22Rv1 (cell line): ENCODE measurements at regions not wholly inside any gene's neighbourhood (a gene's known extent, or its start where the extent isn't known, plus 50 kb on each side); places are given as distances from the start of the nearest gene placed in this dataset.

Experiments used
- H3K27ac ChIP-seq: fragments of 450-650 bp; 2 replicates; pipeline ENCODE4 v1.5.1; 2017
- CTCF ChIP-seq: fragments of 450-650 bp; IDR thresholded peaks from 2 replicates; pipeline ENCODE4 v1.5.1; 2017; ENCODE audit warnings: mild to moderate bottlenecking
- ZFX ChIP-seq: fragments of 450-650 bp; IDR thresholded peaks from 2 replicates; pipeline ENCODE4 v1.6.1; 2017; ENCODE audit warnings: antibody characterized with exemption, borderline replicate concordance

GRCh38 chr18:42298759-42299675, 344.0 kb downstream of the PIK3C3 start:
- TF ChIP-seq ZFX (no peak), CTCF (peak; percentile 84)
- H3K27ac ChIP-seq = peak overlapping the region; percentile 33; the same call in 1 of the 2 replicates

- TF ChIP-seq ZFX (no peak), CTCF (no peak)
- H3K27ac ChIP-seq = no peak overlapping the region
Measured at GRCh38 chr18:42305869-42306593, 351.0 kb downstream of the PIK3C3 start.

- no peak overlapping the region for H3K27ac ChIP-seq
- no peak for TF ChIP-seq CTCF
- TF ChIP-seq ZFX = no peak
Measured at GRCh38 chr18:42306594-42306980, 351.6 kb downstream of the PIK3C3 start.

- TF ChIP-seq CTCF (no peak), ZFX (no peak)
- H3K27ac ChIP-seq = no peak overlapping the region
Measured at GRCh38 chr18:42310956-42311355, 355.9 kb downstream of the PIK3C3 start.

GRCh38 chr18:42326752-42327151, 371.7 kb downstream of the PIK3C3 start:
- TF ChIP-seq ZFX (no peak), CTCF (no peak)
- no peak overlapping the region for H3K27ac ChIP-seq

- TF ChIP-seq ZFX (no peak), CTCF (no peak)
- no peak overlapping the region for H3K27ac ChIP-seq
Measured at GRCh38 chr18:42328931-42329330, 373.9 kb downstream of the PIK3C3 start.

GRCh38 chr18:42330296-42330695, 375.3 kb downstream of the PIK3C3 start:
- no peak overlapping the region for H3K27ac ChIP-seq
- TF ChIP-seq CTCF (no peak), ZFX (no peak)
